MCF 10A (cell line): ENCODE measurements at regions not wholly inside any gene's neighbourhood (a gene's known extent, or its start where the extent isn't known, plus 50 kb on each side); places are given as distances from the start of the nearest gene placed in this dataset.

Experiments used
- BruUV-seq: library from RNA; stranded (reverse); fragments of 400-500 nt; replicated peaks from 2 replicates; lab custom pipeline; 2021; lab: Mats Ljungman, UMichigan
- CTCF ChIA-PET: fragments of 300-600 bp; sonication (Branson Sonifier 250); formaldehyde crosslinking; extraction: SDS; loops from one replicate; lab custom pipeline; 2021; ENCODE audit warnings: antibody characterized with exemption, inconsistent platforms; lab: Yijun Ruan, JAX
- POLR2A ChIA-PET: fragments of 300-600, 350-650 bp; sonication (Branson Sonifier 250); formaldehyde crosslinking; extraction: SDS; loops from one replicate; lab custom pipeline; 2020; ENCODE audit warnings: antibody characterized with exemption, inconsistent platforms; lab: Yijun Ruan, JAX
- DNase-seq: peaks from one replicate; pipeline ENCODE4 v3.0.0-alpha.2; 2018; ENCODE audit not compliant: unreplicated experiment
- H3K27ac Mint-ChIP-seq: one replicate; pipeline ENCODE4 v1.8.0; 2022; ENCODE audit warnings: mild to moderate bottlenecking, low read depth, mixed read lengths; ENCODE audit not compliant: unreplicated experiment
- H3K27me3 Mint-ChIP-seq: one replicate; pipeline ENCODE4 v1.8.0; 2022; ENCODE audit warnings: mixed read lengths; ENCODE audit not compliant: insufficient read depth, unreplicated experiment
- H3K36me3 Mint-ChIP-seq: one replicate; pipeline ENCODE4 v1.8.0; 2022; ENCODE audit warnings: mild to moderate bottlenecking, moderate library complexity, mixed read lengths; ENCODE audit not compliant: insufficient read depth, unreplicated experiment
- H3K4me1 Mint-ChIP-seq: one replicate; pipeline ENCODE4 v1.8.0; 2022; ENCODE audit warnings: mixed read lengths; ENCODE audit not compliant: insufficient read depth, unreplicated experiment
- H3K4me3 Mint-ChIP-seq: one replicate; pipeline ENCODE4 v1.8.0; 2022; ENCODE audit warnings: mild to moderate bottlenecking, moderate library complexity, mixed read lengths; ENCODE audit not compliant: unreplicated experiment
- H3K9me3 Mint-ChIP-seq: one replicate; pipeline ENCODE4 v1.8.0; 2022; ENCODE audit warnings: mixed read lengths; ENCODE audit not compliant: unreplicated experiment
- CTCF ChIP-seq: fragments of 200-600 bp; IDR thresholded peaks from one replicate; pipeline ENCODE4 v1.8.0; 2022; ENCODE audit warnings: antibody characterized with exemption, mild to moderate bottlenecking; ENCODE audit not compliant: unreplicated experiment
- intact Hi-C: fragments of 100-400 bp; cut with micrococcal nuclease; formaldehyde crosslinking; loops from 2 replicates; pipeline ENCODE4 v1.14.1; 2022

GRCh38 chr1:101365186-101365585 lies 128.4 kb downstream of the S1PR1 start:
- intact Hi-C loops: no loop called here
- ChIA-PET CTCF (interaction anchor here (0.8 to 3.0 kb wide), 4 partner anchors 8 to 56 kb away, joined by 3 to 20 read pairs (median 6); no protein-coding TSS in a partner anchor), POLR2A (no interaction called here)
- BruUV-seq: no TSS peak
- no peak overlapping the region for H3K4me3 Mint-ChIP-seq
- no peaks in the 10 kb centered on the region for H3K4me1 Mint-ChIP-seq
- no peaks in the 10 kb centered on the region for H3K27me3 Mint-ChIP-seq
- TF ChIP-seq CTCF: no peak
- H3K36me3 Mint-ChIP-seq: no peaks in the 10 kb centered on the region
- no peak for DNase-seq
- H3K9me3 Mint-ChIP-seq: no peaks in the 10 kb centered on the region
- H3K27ac Mint-ChIP-seq: no peak overlapping the region

GRCh38 chr1:101365878-101366277 lies 129.1 kb downstream of the S1PR1 start:
- no peak for DNase-seq
- ChIA-PET CTCF (interaction anchor here (0.7 to 3.0 kb wide), 3 partner anchors 11 to 57 kb away, joined by 3 to 20 read pairs (median 4); no protein-coding TSS in a partner anchor), POLR2A (no interaction called here)
- Mint-ChIP-seq H3K27ac (no peak overlapping the region), H3K36me3 (no peaks in the 10 kb centered on the region), H3K4me3 (no peak overlapping the region), H3K4me1 (peaks cover under 1% of the 10 kb centered on the region), H3K9me3 (no peaks in the 10 kb centered on the region), H3K27me3 (no peaks in the 10 kb centered on the region)
- intact Hi-C loops: no loop called here
- TF ChIP-seq CTCF: no peak
- BruUV-seq: no TSS peak

- intact Hi-C loops: no loop called here
Measured at GRCh38 chr1:101366513-101367215, 129.8 kb downstream of the S1PR1 start.

More at GRCh38 chr1:101366513-101367215, 129.8 kb downstream of the S1PR1 start:
- POLR2A ChIA-PET: no interaction called here
- no peak overlapping the region for H3K4me3 Mint-ChIP-seq
- no peaks in the 10 kb centered on the region for H3K27me3 Mint-ChIP-seq
- H3K9me3 Mint-ChIP-seq: no peaks in the 10 kb centered on the region
- H3K36me3 Mint-ChIP-seq: no peaks in the 10 kb centered on the region
- no peak for TF ChIP-seq CTCF
- no peak overlapping the region for H3K27ac Mint-ChIP-seq
- CTCF ChIA-PET: interaction anchor here (0.7 to 3.2 kb wide), 5 partner anchors 8 to 58 kb away, joined by 3 to 20 read pairs (median 16); no protein-coding TSS in a partner anchor
- H3K4me1 Mint-ChIP-seq: peaks cover 8% of the 10 kb centered on the region
- no TSS peak for BruUV-seq
- DNase-seq: no peak
